ENCODE measurements at regions not wholly inside any gene's neighbourhood (a gene's known extent, or its start where the extent isn't known, plus 50 kb on each side); places are given as distances from the start of the nearest gene placed in this dataset.

DNA sequence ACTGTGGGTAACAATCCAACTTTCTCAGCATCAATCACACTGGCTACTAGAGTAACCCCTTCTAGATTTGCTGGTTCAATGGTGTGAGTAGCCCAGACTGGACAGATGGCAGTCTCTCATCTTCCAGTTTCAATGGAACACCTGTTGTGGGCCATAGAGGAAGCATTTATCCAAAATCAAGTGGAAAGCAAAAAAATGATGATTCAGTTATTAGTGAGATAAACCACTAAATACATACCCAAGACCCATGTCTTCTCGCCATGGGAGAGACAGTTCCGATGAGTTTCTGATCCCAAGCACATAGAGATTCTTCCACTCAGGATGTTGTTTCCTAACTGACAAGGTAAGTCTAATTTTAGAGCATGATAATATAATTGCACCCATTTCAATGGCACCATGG is 194.0 kb downstream of the IRS1 start:
- ChIA-PET POLR2A (no interaction called here), CTCF (no interaction called here)
- H3K27me3 ChIP-seq (ENCODE audit: control insufficient read depth, insufficient read depth, low read length): no peaks in the 10 kb centered on the region
- ATAC-seq (no peak), DNase-seq (ENCODE audit: low read depth, low spot score) (no peak)
- H3K9me3 ChIP-seq (ENCODE audit: control insufficient read depth, insufficient read depth, low read depth, low read length): no peaks in the 10 kb centered on the region
- intact Hi-C loops (cut with micrococcal nuclease; ENCODE audit: unreplicated experiment): no loop called here
- H3K4me1 ChIP-seq (ENCODE audit: control insufficient read depth, insufficient read depth, low read length): no peaks in the 10 kb centered on the region
- no peak overlapping the region for H3K4me3 ChIP-seq (ENCODE audit: low read depth in 2 of 2, low read length in 2 of 2)
- H3K36me3 ChIP-seq (ENCODE audit: control insufficient read depth, insufficient read depth, low read length): no peaks in the 10 kb centered on the region
- in situ Hi-C loops (cut with HindIII; ENCODE audit: low pct_unique_long_range_greater_than_20kb, low sequenced_read_pairs): no loop called here
- H3K27ac ChIP-seq (ENCODE audit: low read length): no peak overlapping the region
- TF ChIP-seq, protein P1, sequence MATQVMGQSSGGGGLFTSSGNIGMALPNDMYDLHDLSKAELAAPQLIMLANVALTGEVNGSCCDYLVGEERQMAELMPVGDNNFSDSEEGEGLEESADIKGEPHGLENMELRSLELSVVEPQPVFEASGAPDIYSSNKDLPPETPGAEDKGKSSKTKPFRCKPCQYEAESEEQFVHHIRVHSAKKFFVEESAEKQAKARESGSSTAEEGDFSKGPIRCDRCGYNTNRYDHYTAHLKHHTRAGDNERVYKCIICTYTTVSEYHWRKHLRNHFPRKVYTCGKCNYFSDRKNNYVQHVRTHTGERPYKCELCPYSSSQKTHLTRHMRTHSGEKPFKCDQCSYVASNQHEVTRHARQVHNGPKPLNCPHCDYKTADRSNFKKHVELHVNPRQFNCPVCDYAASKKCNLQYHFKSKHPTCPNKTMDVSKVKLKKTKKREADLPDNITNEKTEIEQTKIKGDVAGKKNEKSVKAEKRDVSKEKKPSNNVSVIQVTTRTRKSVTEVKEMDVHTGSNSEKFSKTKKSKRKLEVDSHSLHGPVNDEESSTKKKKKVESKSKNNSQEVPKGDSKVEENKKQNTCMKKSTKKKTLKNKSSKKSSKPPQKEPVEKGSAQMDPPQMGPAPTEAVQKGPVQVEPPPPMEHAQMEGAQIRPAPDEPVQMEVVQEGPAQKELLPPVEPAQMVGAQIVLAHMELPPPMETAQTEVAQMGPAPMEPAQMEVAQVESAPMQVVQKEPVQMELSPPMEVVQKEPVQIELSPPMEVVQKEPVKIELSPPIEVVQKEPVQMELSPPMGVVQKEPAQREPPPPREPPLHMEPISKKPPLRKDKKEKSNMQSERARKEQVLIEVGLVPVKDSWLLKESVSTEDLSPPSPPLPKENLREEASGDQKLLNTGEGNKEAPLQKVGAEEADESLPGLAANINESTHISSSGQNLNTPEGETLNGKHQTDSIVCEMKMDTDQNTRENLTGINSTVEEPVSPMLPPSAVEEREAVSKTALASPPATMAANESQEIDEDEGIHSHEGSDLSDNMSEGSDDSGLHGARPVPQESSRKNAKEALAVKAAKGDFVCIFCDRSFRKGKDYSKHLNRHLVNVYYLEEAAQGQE (IDR thresholded peaks at IDR 0.05; ENCODE audit: insufficient read depth in 1 of 2, low read depth in 2 of 2, low read length in 1 of 2): no peak
- no peak for TF ChIP-seq SIN3A (IDR thresholded peaks at IDR 0.05; ENCODE audit: borderline replicate concordance, insufficient read depth, low read depth, low read length)
- no peak for TF ChIP-seq POLR2AphosphoS5 (IDR thresholded peaks at IDR 0.05; ENCODE audit: low read depth, low read length)
- TF ChIP-seq, protein P2, sequence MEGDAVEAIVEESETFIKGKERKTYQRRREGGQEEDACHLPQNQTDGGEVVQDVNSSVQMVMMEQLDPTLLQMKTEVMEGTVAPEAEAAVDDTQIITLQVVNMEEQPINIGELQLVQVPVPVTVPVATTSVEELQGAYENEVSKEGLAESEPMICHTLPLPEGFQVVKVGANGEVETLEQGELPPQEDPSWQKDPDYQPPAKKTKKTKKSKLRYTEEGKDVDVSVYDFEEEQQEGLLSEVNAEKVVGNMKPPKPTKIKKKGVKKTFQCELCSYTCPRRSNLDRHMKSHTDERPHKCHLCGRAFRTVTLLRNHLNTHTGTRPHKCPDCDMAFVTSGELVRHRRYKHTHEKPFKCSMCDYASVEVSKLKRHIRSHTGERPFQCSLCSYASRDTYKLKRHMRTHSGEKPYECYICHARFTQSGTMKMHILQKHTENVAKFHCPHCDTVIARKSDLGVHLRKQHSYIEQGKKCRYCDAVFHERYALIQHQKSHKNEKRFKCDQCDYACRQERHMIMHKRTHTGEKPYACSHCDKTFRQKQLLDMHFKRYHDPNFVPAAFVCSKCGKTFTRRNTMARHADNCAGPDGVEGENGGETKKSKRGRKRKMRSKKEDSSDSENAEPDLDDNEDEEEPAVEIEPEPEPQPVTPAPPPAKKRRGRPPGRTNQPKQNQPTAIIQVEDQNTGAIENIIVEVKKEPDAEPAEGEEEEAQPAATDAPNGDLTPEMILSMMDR (IDR thresholded peaks at IDR 0.05): no peak
- no peak for TF ChIP-seq TCF7L2 (IDR thresholded peaks at IDR 0.05; ENCODE audit: low read depth, low read length)
- no TSS peak for BruUV-seq (replicated peaks)

DNA sequence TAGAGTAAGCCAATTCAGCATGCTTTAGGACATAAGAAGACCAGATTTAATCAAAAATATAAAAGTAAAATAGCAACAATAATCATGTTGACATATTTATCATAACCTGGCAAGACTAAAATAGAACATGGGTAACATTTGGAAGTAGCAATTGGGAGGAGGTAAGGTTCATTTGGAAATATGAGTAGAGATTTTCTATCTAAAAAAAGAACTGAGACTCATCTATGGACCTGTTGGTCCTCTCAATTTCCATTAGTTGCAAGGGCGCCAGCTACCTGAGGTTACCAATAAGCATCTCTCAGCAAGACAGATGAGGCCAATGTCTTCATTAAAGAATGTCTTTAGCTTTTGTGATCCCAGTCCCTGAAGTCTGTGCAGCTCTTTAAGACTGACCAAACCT is 196.0 kb downstream of the IRS1 start:
- ChIA-PET CTCF (no interaction called here), POLR2A (no interaction called here)
- TF ChIP-seq SIN3A (IDR thresholded peaks at IDR 0.05; ENCODE audit: borderline replicate concordance, insufficient read depth, low read depth, low read length) (no peak), POLR2AphosphoS5 (IDR thresholded peaks at IDR 0.05; ENCODE audit: low read depth, low read length) (no peak), TCF7L2 (IDR thresholded peaks at IDR 0.05; ENCODE audit: low read depth, low read length) (no peak)
- TF ChIP-seq, protein P1 (IDR thresholded peaks at IDR 0.05; ENCODE audit: insufficient read depth in 1 of 2, low read depth in 2 of 2, low read length in 1 of 2): no peak
- TF ChIP-seq, protein P2 (IDR thresholded peaks at IDR 0.05): no peak
- Histone ChIP-seq H3K4me3 (ENCODE audit: low read depth in 2 of 2, low read length in 2 of 2) (no peak overlapping the region), H3K36me3 (ENCODE audit: control insufficient read depth, insufficient read depth, low read length) (no peaks in the 10 kb centered on the region), H3K4me1 (ENCODE audit: control insufficient read depth, insufficient read depth, low read length) (no peaks in the 10 kb centered on the region), H3K27me3 (ENCODE audit: control insufficient read depth, insufficient read depth, low read length) (no peaks in the 10 kb centered on the region), H3K9me3 (ENCODE audit: control insufficient read depth, insufficient read depth, low read depth, low read length) (no peaks in the 10 kb centered on the region), H3K27ac (ENCODE audit: low read length) (no peak overlapping the region)
- intact Hi-C loops (cut with micrococcal nuclease; ENCODE audit: unreplicated experiment) (no loop called here), in situ Hi-C loops (cut with HindIII; ENCODE audit: low pct_unique_long_range_greater_than_20kb, low sequenced_read_pairs) (no loop called here)
- no peak for ATAC-seq
- no peak for DNase-seq (ENCODE audit: low read depth, low spot score)
- no TSS peak for BruUV-seq (replicated peaks)

Measured in Panc1 (cell line).